Left hindlimb (tissue), 1 donor: ENCODE measurements at regions not wholly inside any gene's neighbourhood (a gene's known extent, or its start where the extent isn't known, plus 50 kb on each side); places are given as distances from the start of the nearest gene placed in this dataset.
"Not testable (repeated sequence)": the region's sequence is repeated elsewhere in the genome, so short reads cannot be mapped to it uniquely, and the experiment has no call there.

ENCODE experiments used
- DNase-seq: peaks from one replicate; pipeline ENCODE4 v3.0.0-alpha.2; 2018

GRCh38 chr6:50899306-50899870 lies 80.7 kb downstream of the TFAP2B start:
- DNase-seq, result no peak

- DNase-seq, result no peak
Observed at GRCh38 chr6:50902260-50902659, 83.6 kb downstream of the TFAP2B start.

GRCh38 chr6:50905297-50905696 lies 86.6 kb downstream of the TFAP2B start:
- no peak for DNase-seq

GRCh38 chr6:50907565-50907964 lies 88.9 kb downstream of the TFAP2B start:
- DNase-seq, result no peak

GRCh38 chr6:50913105-50913770 lies 94.6 kb downstream of the TFAP2B start:
- DNase-seq, result no peak

GRCh38 chr6:50921378-50921777 lies 102.7 kb downstream of the TFAP2B start:
- DNase-seq, result not testable (repeated sequence)

- DNase-seq, result no peak
Observed at GRCh38 chr6:50921968-50922367, 103.3 kb downstream of the TFAP2B start.

GRCh38 chr6:50922579-50923525 lies 104.2 kb downstream of the TFAP2B start:
- DNase-seq, result no peak

GRCh38 chr6:50924758-50925157 lies 106.1 kb downstream of the TFAP2B start:
- DNase-seq, result no peak

GRCh38 chr6:50925548-50925947 lies 106.9 kb downstream of the TFAP2B start:
- DNase-seq, result no peak

GRCh38 chr6:50925981-50926380 lies 107.3 kb downstream of the TFAP2B start:
- no peak for DNase-seq

- no peak for DNase-seq
Observed at GRCh38 chr6:50927800-50928199, 109.1 kb downstream of the TFAP2B start.

GRCh38 chr6:50929323-50929722 lies 110.7 kb downstream of the TFAP2B start:
- no peak for DNase-seq

- DNase-seq, result no peak
Observed at GRCh38 chr6:50935442-50935841, 116.8 kb downstream of the TFAP2B start.

GRCh38 chr6:50936277-50936681 lies 117.6 kb downstream of the TFAP2B start:
- DNase-seq, result no peak

GRCh38 chr6:50939931-50940330 lies 121.3 kb downstream of the TFAP2B start:
- DNase-seq, result no peak

GRCh38 chr6:50945789-50946188 lies 127.1 kb downstream of the TFAP2B start:
- DNase-seq, result no peak

- DNase-seq, result no peak
Observed at GRCh38 chr6:50952092-50952907, 133.6 kb downstream of the TFAP2B start.

- DNase-seq, result no peak
Observed at GRCh38 chr6:50956014-50956413, 137.3 kb downstream of the TFAP2B start.

GRCh38 chr6:50958148-50958697 lies 139.6 kb downstream of the TFAP2B start:
- DNase-seq, result no peak

- no peak for DNase-seq
Observed at GRCh38 chr6:50959081-50959641, 140.5 kb downstream of the TFAP2B start.

- no peak for DNase-seq
Observed at GRCh38 chr6:50961611-50962010, 142.9 kb downstream of the TFAP2B start.
